Heart left ventricle (tissue), 16 donors: ENCODE measurements at regions not wholly inside any gene's neighbourhood (a gene's known extent, or its start where the extent isn't known, plus 50 kb on each side); places are given as distances from the start of the nearest gene placed in this dataset.

ENCODE experiments used
- ATAC-seq, 4 donors: fragments of 200-7000 bp; cut with Tn5 transposase; one replicate each; pipeline ENCODE4 v1.9.1; 2020 to 2022; ENCODE audit warnings: moderate library complexity in 4 of 4, mild to moderate bottlenecking in 3 of 4, moderate number of reproducible peaks in 1 of 4
- DNase-seq, 5 donors: peaks; one replicate each; pipeline ENCODE4 v3.0.0-alpha.2; 2020
- H3K27ac ChIP-seq, 12 donors: fragments of 200-600 bp; sonication (generic) in 4 of 12; one replicate each; pipeline versions ENCODE4 v1.5.0 to v1.8.0; 2016 to 2022; ENCODE audit warnings: mild to moderate bottlenecking in 2 of 12
- H3K27me3 ChIP-seq, 9 donors: fragments of 200-600 bp; sonication (generic) in 2 of 9; one replicate each; pipeline versions ENCODE4 v1.5.1 to v1.8.0; 2016 to 2022; ENCODE audit warnings: mild to moderate bottlenecking in 3 of 9
- H3K36me3 ChIP-seq, 9 donors: fragments of 200-600 bp; sonication (generic) in 2 of 9; one replicate each; pipeline versions ENCODE4 v1.5.0 to v1.8.0; 2018 to 2022; ENCODE audit warnings: mild to moderate bottlenecking in 2 of 9
- H3K4me1 ChIP-seq, 12 donors: fragments of 200-600 bp; sonication (generic) in 4 of 12; one replicate each; pipeline versions ENCODE4 v1.5.0 to v1.8.0; 2016 to 2022; ENCODE audit warnings: mild to moderate bottlenecking in 3 of 12
- H3K4me3 ChIP-seq, 12 donors: fragments of 200-600 bp; sonication (generic) in 4 of 12; one replicate each; pipeline versions ENCODE4 v1.5.0 to v1.8.0; 2017 to 2022; ENCODE audit warnings: mild to moderate bottlenecking in 9 of 12, moderate library complexity in 4 of 12
- H3K9me3 ChIP-seq, 12 donors: fragments of 200-600 bp; sonication (generic) in 4 of 12; one replicate each; pipeline versions ENCODE4 v1.5.0 to v1.8.0; 2016 to 2022; ENCODE audit warnings: mild to moderate bottlenecking in 1 of 12
- CTCF ChIP-seq, 12 donors: fragments of 200-600 bp; sonication (generic) in 4 of 12; IDR thresholded peaks; one replicate each; pipeline versions ENCODE4 v1.5.0 to v1.8.0; 2018 to 2022; ENCODE audit warnings: antibody characterized with exemption in 12 of 12, mild to moderate bottlenecking in 5 of 12
- POLR2A ChIP-seq, 2 donors: fragments of 450-650 bp; IDR thresholded peaks; one replicate each; pipeline ENCODE4 v1.6.1; 2017; ENCODE audit warnings: antibody characterized with exemption in 2 of 2, mild to moderate bottlenecking in 2 of 2, moderate library complexity in 2 of 2
- WGBS, 4 donors: extraction: QIAGEN DNeasy Blood & Tissue Kit in 2 of 4; methylation state at CpG; one replicate each; pipeline versions ENCODE4 v1.1.5 to v1.1.7; 2013 to 2018; 5-methylcytosine and 5-hydroxymethylcytosine counted together
- intact Hi-C, 10 donors: fragments of 100-400 bp; cut with DNase I; formaldehyde crosslinking; loops; one replicate each; pipeline versions ENCODE4 v1.11.1 to v1.14.2; 2022
- donor health status: ischemic (EF 13 %, LVEDD 7.1; RV severe dilation, severe dysfunction).
- donor health status: healthy with polysubstance abuse.
- donor health status: DM: no; HTN: yes; CAD: no.
- donor health status: DM: no; HTN: no; CAD: no.
- donor health status: ischemic (EF 25% LVEDD 6.9; RV normal size, moderate dysfunction).
- donor health status: ischemic (EF 25% LVEDD 5.7; RV mildly dilated, moderate dysfunction).
- donor health status: healthy.
- donor health status: DM: yes; HTN: yes; CAD: no.
- donor health status: ischemic (EF 35%, LVEDD 5.7; RV mildly dilated, moderate dysfunction).
- donor health status: nonischemic (EF 11% LVEDD 7.7; RV severe dilation, severe dysfunction).
- donor health status: DM: yes; HTN: yes; CAD: no.
- donor health status: PGD.
- donor health status: ischemic (EF 29% LVEDD 5.4; RV normal size, mild dysfunction).
- donor health status: nonischemic (EF 23%, LVEDD 6.1; RV moderate dilation, normal function).

DNA sequence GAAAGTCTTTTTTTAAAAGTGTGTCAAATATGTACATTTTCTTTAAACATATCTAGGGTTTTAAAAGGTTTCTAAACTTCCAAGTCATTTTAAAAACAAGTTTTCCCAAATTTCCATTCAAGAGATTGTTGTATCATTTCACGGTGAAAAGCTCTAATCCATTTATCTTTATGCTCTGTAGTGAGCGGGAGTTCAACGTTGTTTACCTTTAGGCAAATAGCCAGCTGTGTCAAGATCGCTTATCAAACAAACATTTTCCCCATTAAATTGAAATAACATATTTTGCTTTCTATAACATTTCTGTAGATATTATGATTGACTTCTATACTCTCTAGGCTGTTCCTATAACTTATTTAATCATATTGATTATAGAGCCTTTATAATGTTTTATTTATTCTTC, 75.1 kb downstream of the CTSL start:
- Histone ChIP-seq H3K9me3 (no peaks in the 10 kb centered on the region), H3K27me3 (peaks cover 0 to 21% (median 0%) of the 10 kb centered on the region in 9 donors), H3K4me3 (no peak overlapping the region), H3K27ac (no peak overlapping the region), H3K36me3 (no peaks in the 10 kb centered on the region), H3K4me1 (peaks cover 0 to 5% (median 0%) of the 10 kb centered on the region in 12 donors)
- ATAC-seq (no peak), DNase-seq (no peak)
- intact Hi-C loops = loop anchor here in 1 of 10 donors (10.0 kb wide), 1 partner anchor 56 kb away; no protein-coding TSS in a partner anchor
- TF ChIP-seq CTCF (IDR thresholded peaks at IDR 0.05) (no peak), POLR2A (IDR thresholded peaks at IDR 0.05) (no peak)
- 68 to 82% (median 76%) methylated on average over 4 of the region's 4 CpGs for WGBS, 4 donors

- DNase-seq (no peak), ATAC-seq (no peak)
- no peaks in the 10 kb centered on the region for H3K36me3 ChIP-seq
- 81 to 95% (median 91%) methylated on average over 15 of the region's 15 CpGs for WGBS, 4 donors
- H3K4me3 ChIP-seq = no peak overlapping the region
- H3K27me3 ChIP-seq = peaks cover 0 to 27% (median 2%) of the 10 kb centered on the region in 9 donors
- intact Hi-C loops = loop anchor here in 1 of 10 donors (10.0 kb wide), 1 partner anchor 58 kb away; no protein-coding TSS in a partner anchor
- no peak overlapping the region for H3K27ac ChIP-seq
- H3K4me1 ChIP-seq = peaks cover 0 to 2% (median 0%) of the 10 kb centered on the region in 12 donors
- peaks cover 0 to 3% (median 0%) of the 10 kb centered on the region in 12 donors for H3K9me3 ChIP-seq
- TF ChIP-seq POLR2A (IDR thresholded peaks at IDR 0.05) (no peak), CTCF (IDR thresholded peaks at IDR 0.05) (no peak)
Observed at GRCh38 chr9:87803166-87803565, 77.2 kb downstream of the CTSL start.

- intact Hi-C loops = loop anchor here in 1 of 10 donors (10.0 kb wide), 1 partner anchor 59 kb away; no protein-coding TSS in a partner anchor
- 68 to 73% (median 71%) methylated on average over 9 of the region's 9 CpGs for WGBS, 4 donors
Observed at GRCh38 chr9:87803623-87804345, 77.9 kb downstream of the CTSL start.

More at GRCh38 chr9:87803623-87804345, 77.9 kb downstream of the CTSL start:
- Histone ChIP-seq H3K27ac (no peak overlapping the region), H3K4me3 (no peak overlapping the region), H3K27me3 (peaks cover 0 to 29% (median 2%) of the 10 kb centered on the region in 9 donors), H3K36me3 (no peaks in the 10 kb centered on the region), H3K9me3 (peaks cover 0 to 5% (median 0%) of the 10 kb centered on the region in 12 donors), H3K4me1 (no peaks in the 10 kb centered on the region)
- no peak for ATAC-seq
- no peak for DNase-seq
- TF ChIP-seq CTCF (IDR thresholded peaks at IDR 0.05) (no peak), POLR2A (IDR thresholded peaks at IDR 0.05) (no peak)
